ENCODE measurements at regions not wholly inside any gene's neighbourhood (a gene's known extent, or its start where the extent isn't known, plus 50 kb on each side); places are given as distances from the start of the nearest gene placed in this dataset.
"Not testable (repeated sequence)": the region's sequence is repeated elsewhere in the genome, so short reads cannot be mapped to it uniquely, and the experiment has no call there.

DNA sequence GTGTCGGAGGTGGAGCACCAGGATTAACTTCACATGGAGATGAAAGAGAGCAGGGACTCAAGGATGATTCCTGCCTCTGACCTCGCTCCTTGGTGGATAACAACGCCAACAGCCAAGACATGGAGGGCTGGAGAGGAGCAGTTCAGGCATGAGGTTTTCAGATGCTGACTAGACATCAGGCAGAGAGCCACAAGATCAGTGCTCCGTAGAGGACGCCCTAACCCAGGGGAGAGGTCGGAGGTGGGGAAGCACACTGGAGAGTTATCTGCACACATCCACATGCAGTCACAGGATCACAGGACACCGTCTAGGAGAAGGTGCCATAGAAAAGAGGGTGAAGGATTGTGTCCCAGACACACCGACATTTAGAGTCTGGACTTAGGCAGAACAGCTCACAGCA lies 344.3 kb downstream of the EIPR1 start (continued):
- TF ChIP-seq, protein P1, sequence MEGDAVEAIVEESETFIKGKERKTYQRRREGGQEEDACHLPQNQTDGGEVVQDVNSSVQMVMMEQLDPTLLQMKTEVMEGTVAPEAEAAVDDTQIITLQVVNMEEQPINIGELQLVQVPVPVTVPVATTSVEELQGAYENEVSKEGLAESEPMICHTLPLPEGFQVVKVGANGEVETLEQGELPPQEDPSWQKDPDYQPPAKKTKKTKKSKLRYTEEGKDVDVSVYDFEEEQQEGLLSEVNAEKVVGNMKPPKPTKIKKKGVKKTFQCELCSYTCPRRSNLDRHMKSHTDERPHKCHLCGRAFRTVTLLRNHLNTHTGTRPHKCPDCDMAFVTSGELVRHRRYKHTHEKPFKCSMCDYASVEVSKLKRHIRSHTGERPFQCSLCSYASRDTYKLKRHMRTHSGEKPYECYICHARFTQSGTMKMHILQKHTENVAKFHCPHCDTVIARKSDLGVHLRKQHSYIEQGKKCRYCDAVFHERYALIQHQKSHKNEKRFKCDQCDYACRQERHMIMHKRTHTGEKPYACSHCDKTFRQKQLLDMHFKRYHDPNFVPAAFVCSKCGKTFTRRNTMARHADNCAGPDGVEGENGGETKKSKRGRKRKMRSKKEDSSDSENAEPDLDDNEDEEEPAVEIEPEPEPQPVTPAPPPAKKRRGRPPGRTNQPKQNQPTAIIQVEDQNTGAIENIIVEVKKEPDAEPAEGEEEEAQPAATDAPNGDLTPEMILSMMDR (IDR thresholded peaks at IDR 0.05), result no peak
- TF ChIP-seq SMC3 (IDR thresholded peaks at IDR 0.05; ENCODE audit: low read depth, low read length) (no peak), TCF12 (IDR thresholded peaks at IDR 0.05) (no peak), MEF2A (IDR thresholded peaks at IDR 0.05; ENCODE audit: borderline replicate concordance, low read depth) (no peak), TEAD4 (IDR thresholded peaks at IDR 0.05; ENCODE audit: borderline replicate concordance, insufficient read depth) (no peak), YY1 (IDR thresholded peaks at IDR 0.05; ENCODE audit: low read depth) (no peak), SIN3A (IDR thresholded peaks at IDR 0.05; ENCODE audit: borderline replicate concordance, low read depth, low read length) (no peak)
- TF ChIP-seq, protein P2, sequence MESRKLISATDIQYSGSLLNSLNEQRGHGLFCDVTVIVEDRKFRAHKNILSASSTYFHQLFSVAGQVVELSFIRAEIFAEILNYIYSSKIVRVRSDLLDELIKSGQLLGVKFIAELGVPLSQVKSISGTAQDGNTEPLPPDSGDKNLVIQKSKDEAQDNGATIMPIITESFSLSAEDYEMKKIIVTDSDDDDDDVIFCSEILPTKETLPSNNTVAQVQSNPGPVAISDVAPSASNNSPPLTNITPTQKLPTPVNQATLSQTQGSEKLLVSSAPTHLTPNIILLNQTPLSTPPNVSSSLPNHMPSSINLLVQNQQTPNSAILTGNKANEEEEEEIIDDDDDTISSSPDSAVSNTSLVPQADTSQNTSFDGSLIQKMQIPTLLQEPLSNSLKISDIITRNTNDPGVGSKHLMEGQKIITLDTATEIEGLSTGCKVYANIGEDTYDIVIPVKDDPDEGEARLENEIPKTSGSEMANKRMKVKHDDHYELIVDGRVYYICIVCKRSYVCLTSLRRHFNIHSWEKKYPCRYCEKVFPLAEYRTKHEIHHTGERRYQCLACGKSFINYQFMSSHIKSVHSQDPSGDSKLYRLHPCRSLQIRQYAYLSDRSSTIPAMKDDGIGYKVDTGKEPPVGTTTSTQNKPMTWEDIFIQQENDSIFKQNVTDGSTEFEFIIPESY (IDR thresholded peaks at IDR 0.05; ENCODE audit: borderline replicate concordance, low read depth), result no peak

DNA sequence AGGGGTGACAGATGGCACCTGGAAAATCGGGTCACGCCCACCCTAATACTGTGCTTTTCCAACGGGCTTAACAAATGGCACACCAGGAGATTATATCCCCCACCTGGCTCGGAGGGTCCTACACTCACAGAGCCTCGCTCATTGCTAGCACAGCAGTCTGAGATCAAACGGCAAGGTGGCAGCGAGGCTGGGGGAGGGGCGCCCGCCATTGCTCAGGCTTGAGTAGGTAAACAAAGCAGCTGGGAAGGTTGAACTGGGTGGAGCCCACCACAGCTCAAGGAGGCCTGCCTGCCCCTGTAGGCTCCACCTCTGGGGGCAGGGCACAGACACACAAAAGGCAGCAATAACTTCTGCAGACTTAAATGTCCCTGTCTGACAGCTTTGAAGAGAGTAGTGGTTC lies 346.8 kb downstream of the EIPR1 start:
- CTCF ChIA-PET; H3K9me2 ChIP-seq; H3K9ac ChIP-seq; H3K4me1 ChIP-seq (ENCODE audit: control insufficient read depth in 1 of 2, insufficient read depth in 2 of 2, low read depth in 1 of 2, low read length in 1 of 2); H3K27ac ChIP-seq (ENCODE audit: low read depth in 2 of 2, low read length in 1 of 2); H3F3A ChIP-seq (replicated peaks; ENCODE audit: insufficient read depth); H2AFZ ChIP-seq (ENCODE audit: low read depth); H3K4me2 ChIP-seq; H3K79me2 ChIP-seq (ENCODE audit: insufficient read depth); H3K9me3 ChIP-seq; H3K36me3 ChIP-seq (replicated peaks in 1 of 2; ENCODE audit: control insufficient read depth in 1 of 2, insufficient read depth in 2 of 2, low read length in 1 of 2); H4K20me1 ChIP-seq (ENCODE audit: insufficient read depth); H3K27me3 ChIP-seq (ENCODE audit: insufficient read depth); H3K4me3 ChIP-seq (ENCODE audit: low read depth in 2 of 2, low read length in 1 of 2); POLR2A ChIA-PET; DNase-seq: not testable (repeated sequence)
- 39% methylated on average over 7 of the region's 9 CpGs for WGBS (ENCODE audit: low lambda C conversion rate)

DNA sequence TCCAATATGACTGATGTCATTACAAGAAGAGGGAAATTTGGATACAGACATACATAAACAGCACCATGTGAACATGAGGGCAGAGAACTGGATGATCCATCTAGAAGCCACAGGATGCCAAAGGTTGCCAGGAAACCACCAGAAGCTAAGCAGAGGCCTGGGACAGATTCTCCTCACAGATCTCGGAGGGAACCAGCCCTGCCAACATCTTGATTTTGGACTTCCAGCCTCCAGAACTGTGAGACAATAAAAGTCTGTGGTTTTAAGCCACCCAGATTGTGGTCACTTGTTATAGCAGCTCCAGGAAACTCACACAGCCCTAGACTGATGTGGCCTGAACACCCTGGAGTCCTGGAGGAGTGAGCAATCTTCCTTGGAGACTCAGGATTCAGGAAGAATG lies 351.6 kb downstream of the EIPR1 start:
- 0% methylated on average over 1 of the region's 1 CpG for WGBS (ENCODE audit: low lambda C conversion rate)
- DNase-seq, result no peak
- H3F3A ChIP-seq (replicated peaks; ENCODE audit: insufficient read depth), result no peaks in the 10 kb centered on the region
- POLR2A ChIA-PET, result interaction anchor here (1.4 kb wide), 1 partner anchor 17 kb away, joined by 3 read pairs; no protein-coding TSS in a partner anchor
- H3K27me3 ChIP-seq (ENCODE audit: insufficient read depth), result no peaks in the 10 kb centered on the region
- H3K36me3 ChIP-seq (replicated peaks in 1 of 2; ENCODE audit: control insufficient read depth in 1 of 2, insufficient read depth in 2 of 2, low read length in 1 of 2), result no peaks in the 10 kb centered on the region
- H3K27ac ChIP-seq (ENCODE audit: low read depth in 2 of 2, low read length in 1 of 2), result no peak overlapping the region
- no peaks in the 10 kb centered on the region for H3K4me1 ChIP-seq (ENCODE audit: control insufficient read depth in 1 of 2, insufficient read depth in 2 of 2, low read depth in 1 of 2, low read length in 1 of 2)
- no peak overlapping the region for H3K9ac ChIP-seq
- H3K4me2 ChIP-seq, result no peak overlapping the region
- no peak for TF ChIP-seq YY1 (IDR thresholded peaks at IDR 0.05; ENCODE audit: low read depth)
- CTCF ChIA-PET, result no interaction called here
- H3K9me2 ChIP-seq, result no peaks in the 10 kb centered on the region
- H3K79me2 ChIP-seq (ENCODE audit: insufficient read depth), result no peaks in the 10 kb centered on the region
- no peaks in the 10 kb centered on the region for H4K20me1 ChIP-seq (ENCODE audit: insufficient read depth)
- H3K4me3 ChIP-seq (ENCODE audit: low read depth in 2 of 2, low read length in 1 of 2), result no peak overlapping the region
- H2AFZ ChIP-seq (ENCODE audit: low read depth), result no peak overlapping the region
- 0 out of 2 replicates have a peak, but pooled peaks cover 5% of the 10 kb centered on the region for H3K9me3 ChIP-seq
